ENCODE measurements at regions not wholly inside any gene's neighbourhood (a gene's known extent, or its start where the extent isn't known, plus 50 kb on each side); places are given as distances from the start of the nearest gene placed in this dataset.

- 98% methylated on average over 2 of the region's 2 CpGs for WGBS
Observed at GRCh38 chr5:106127985-106128384, 1542.8 kb downstream of the EFNA5 start.

GRCh38 chr5:106127341-106127781, 1543.4 kb downstream of the EFNA5 start:
- WGBS: 93% methylated on average over 1 of the region's 1 CpG

More at GRCh38 chr5:106127985-106128384, 1542.8 kb downstream of the EFNA5 start:
- intact Hi-C loops (cut with DNase I): no loop called here
- Histone ChIP-seq H3K27ac (no peak overlapping the region), H3K4me3 (no peak overlapping the region), H3K4me1 (replicated peaks) (no peaks in the 10 kb centered on the region), H3K36me3 (no peaks in the 10 kb centered on the region), H3K9me3 (no peaks in the 10 kb centered on the region), H3K27me3 (replicated peaks; ENCODE audit: insufficient read depth) (no peaks in the 10 kb centered on the region)
- TF ChIP-seq POLR2A (IDR thresholded peaks at IDR 0.05): no peak
- TF ChIP-seq POLR2AphosphoS5 (IDR thresholded peaks at IDR 0.05): no peak
- no peak for TF ChIP-seq CTCF (IDR thresholded peaks at IDR 0.05)
- no peak for DNase-seq (ENCODE audit: low spot score)

GRCh38 chr5:106121972-106122605, 1548.6 kb downstream of the EFNA5 start:
- no peaks in the 10 kb centered on the region for H3K9me3 ChIP-seq
- H3K27me3 ChIP-seq (replicated peaks; ENCODE audit: insufficient read depth): no peaks in the 10 kb centered on the region
- 90% methylated on average over 7 of the region's 7 CpGs for WGBS
- intact Hi-C loops (cut with DNase I): no loop called here
- no peaks in the 10 kb centered on the region for H3K4me1 ChIP-seq (replicated peaks)
- DNase-seq (ENCODE audit: low spot score): no peak
- H3K36me3 ChIP-seq: no peaks in the 10 kb centered on the region
- H3K27ac ChIP-seq: no peak overlapping the region
- no peak overlapping the region for H3K4me3 ChIP-seq
- TF ChIP-seq POLR2A (IDR thresholded peaks at IDR 0.05) (no peak), CTCF (IDR thresholded peaks at IDR 0.05) (peak in 2 of 4 experiments; percentile 14 to 49), POLR2AphosphoS5 (IDR thresholded peaks at IDR 0.05) (no peak)

More at GRCh38 chr5:106127341-106127781, 1543.4 kb downstream of the EFNA5 start:
- Histone ChIP-seq H3K9me3 (no peaks in the 10 kb centered on the region), H3K4me1 (replicated peaks) (no peaks in the 10 kb centered on the region), H3K27me3 (replicated peaks; ENCODE audit: insufficient read depth) (no peaks in the 10 kb centered on the region), H3K36me3 (no peaks in the 10 kb centered on the region), H3K4me3 (no peak overlapping the region), H3K27ac (no peak overlapping the region)
- TF ChIP-seq POLR2A (IDR thresholded peaks at IDR 0.05) (no peak), CTCF (IDR thresholded peaks at IDR 0.05) (no peak), POLR2AphosphoS5 (IDR thresholded peaks at IDR 0.05) (no peak)
- intact Hi-C loops (cut with DNase I): no loop called here
- no peak for DNase-seq (ENCODE audit: low spot score)

GRCh38 chr5:106116682-106117081, 1554.1 kb downstream of the EFNA5 start:
- no peaks in the 10 kb centered on the region for H3K9me3 ChIP-seq
- WGBS: 65% methylated on average over 3 of the region's 3 CpGs
- DNase-seq (ENCODE audit: low spot score): no peak
- no peak overlapping the region for H3K27ac ChIP-seq
- no peak for TF ChIP-seq POLR2A (IDR thresholded peaks at IDR 0.05)
- no peak for TF ChIP-seq POLR2AphosphoS5 (IDR thresholded peaks at IDR 0.05)
- TF ChIP-seq CTCF (IDR thresholded peaks at IDR 0.05): no peak
- no peaks in the 10 kb centered on the region for H3K4me1 ChIP-seq (replicated peaks)
- H3K4me3 ChIP-seq: no peak overlapping the region
- intact Hi-C loops (cut with DNase I): no loop called here
- H3K36me3 ChIP-seq: no peaks in the 10 kb centered on the region
- H3K27me3 ChIP-seq (replicated peaks; ENCODE audit: insufficient read depth): no peaks in the 10 kb centered on the region

- Histone ChIP-seq H3K27me3 (replicated peaks; ENCODE audit: insufficient read depth) (no peaks in the 10 kb centered on the region), H3K4me1 (replicated peaks) (no peaks in the 10 kb centered on the region), H3K36me3 (no peaks in the 10 kb centered on the region), H3K4me3 (no peak overlapping the region), H3K9me3 (no peaks in the 10 kb centered on the region), H3K27ac (no peak overlapping the region)
- DNase-seq (ENCODE audit: low spot score): no peak
- WGBS: 100% methylated on average over 1 of the region's 1 CpG
- TF ChIP-seq POLR2AphosphoS5 (IDR thresholded peaks at IDR 0.05) (no peak), POLR2A (IDR thresholded peaks at IDR 0.05) (no peak), CTCF (IDR thresholded peaks at IDR 0.05) (no peak)
- intact Hi-C loops (cut with DNase I): no loop called here
Observed at GRCh38 chr5:106113922-106114321, 1556.8 kb downstream of the EFNA5 start.
